A549 (cell line): ENCODE measurements at regions not wholly inside any gene's neighbourhood (a gene's known extent, or its start where the extent isn't known, plus 50 kb on each side); places are given as distances from the start of the nearest gene placed in this dataset.

ENCODE experiments used
- ATAC-seq, 2 experiments: fragments of 200-7000 bp in 1 of 2; fragments of >200 bp in 1 of 2; cut with Nextera tagmentation in 1 of 2; cut with Tn5 transposase in 1 of 2; 3 replicates each; pipeline versions ENCODE4 v1.8.0 to v1.9.1; 2018 to 2020; ENCODE audit warnings: mild to moderate bottlenecking in 1 of 2, moderate library complexity in 1 of 2
- CTCF ChIA-PET: fragments of 300-600 bp; sonication (Branson Sonifier 250); formaldehyde crosslinking; extraction: SDS; loops from one replicate; lab custom pipeline; 2021; ENCODE audit warnings: antibody characterized with exemption, inconsistent platforms; lab: Yijun Ruan, JAX
- POLR2A ChIA-PET: fragments of 350-600 bp; formaldehyde crosslinking; extraction: SDS; loops from one replicate; lab custom pipeline; 2021; ENCODE audit warnings: antibody characterized with exemption, inconsistent platforms; lab: Yijun Ruan, JAX
- DNase-seq, 2 experiments: peaks; one replicate each; pipeline versions ENCODE4 v3.0.0 to v3.0.0-alpha.2; 2011 to 2016; ENCODE audit warnings: low read depth in 1 of 2, low spot score in 1 of 2
- FAIRE-seq: peaks from 2 replicates; lab custom pipeline; 2011; peaks lifted over from hg19 to GRCh38; lab: Jason Lieb, UNC
- H3K27ac ChIP-seq, 2 experiments: fragments of >200 bp; sonication (Bioruptor Twin); formaldehyde crosslinking; 3 replicates each; pipeline ENCODE4 v1.5.1; 2016 to 2017
- H3K4me1 ChIP-seq: fragments of >200 bp; sonication (Bioruptor Twin); formaldehyde crosslinking; 3 replicates; pipeline ENCODE4 v1.6.1; 2016
- H3K4me2 ChIP-seq: fragments of >200 bp; sonication (Bioruptor Twin); formaldehyde crosslinking; 3 replicates; pipeline ENCODE4 v1.6.1; 2016
- H3K4me3 ChIP-seq: fragments of >200 bp; sonication (Bioruptor Twin); formaldehyde crosslinking; 3 replicates; pipeline ENCODE4 v1.5.1; 2016
- H3K9me3 ChIP-seq: fragments of >200 bp; sonication (Bioruptor Twin); formaldehyde crosslinking; 3 replicates; pipeline ENCODE4 v1.6.1; 2016
- BCL3 ChIP-seq: fragments of >200 bp; sonication (Bioruptor Twin); formaldehyde crosslinking; IDR thresholded peaks from 3 replicates; pipeline ENCODE4 v1.6.1; 2016
- CBX8 ChIP-seq: fragments of 200-600 bp; sonication (generic); IDR thresholded peaks from 2 replicates; pipeline ENCODE4 v1.6.1; 2016
- E2F6 ChIP-seq: IDR thresholded peaks from 2 replicates; pipeline ENCODE4 v1.6.1; 2012; ENCODE audit warnings: low read depth, borderline replicate concordance
- EHF ChIP-seq: fragments of 250-450 bp; sonication (Bioruptor Pico); IDR thresholded peaks from 2 replicates; pipeline ENCODE4 v1.5.0; 2020; ENCODE audit warnings: mild to moderate bottlenecking
- ESRRA ChIP-seq: fragments of 150-350 bp; IDR thresholded peaks from 2 replicates; pipeline ENCODE4 v1.6.1; 2014; ENCODE audit warnings: mild to moderate bottlenecking, low read length, borderline replicate concordance
- FOSB ChIP-seq: fragments of 250-450 bp; sonication (Bioruptor Pico); IDR thresholded peaks from 2 replicates; pipeline ENCODE4 v1.5.0; 2020; ENCODE audit warnings: mild to moderate bottlenecking, moderate library complexity
- HOXA7 ChIP-seq: fragments of 250-450 bp; sonication (Bioruptor Pico); IDR thresholded peaks from 2 replicates; pipeline ENCODE4 v1.5.0; 2020; ENCODE audit warnings: mild to moderate bottlenecking, moderate library complexity
- HOXB13 ChIP-seq: fragments of 250-450 bp; sonication (Bioruptor Pico); IDR thresholded peaks from 2 replicates; pipeline ENCODE4 v1.5.0; 2020; ENCODE audit warnings: low read depth, mild to moderate bottlenecking, moderate library complexity
- MAZ ChIP-seq: fragments of 150-350 bp; IDR thresholded peaks from 2 replicates; pipeline ENCODE4 v1.6.1; 2014; ENCODE audit warnings: antibody characterized with exemption, low read depth, low read length, borderline replicate concordance
- MYC ChIP-seq: IDR thresholded peaks from 2 replicates; pipeline ENCODE4 v1.6.1; 2012; ENCODE audit warnings: mild to moderate bottlenecking, inconsistent platforms, low read length, improper control_type of control experiment, borderline replicate concordance
- NR3C1 ChIP-seq: fragments of >200 bp; sonication (Bioruptor Twin); formaldehyde crosslinking; IDR thresholded peaks from 3 replicates; pipeline ENCODE4 v1.6.1; 2017
- PBX3 ChIP-seq: IDR thresholded peaks from 2 replicates; pipeline ENCODE4 v1.6.1; 2012
- POLR2AphosphoS2 ChIP-seq: conservative IDR thresholded peaks from 2 replicates; pipeline ENCODE4 v1.6.1; 2012; ENCODE audit warnings: low read length, improper control_type of control experiment, inconsistent platforms
- RARB ChIP-seq: fragments of 250-450 bp; sonication (Bioruptor Pico); IDR thresholded peaks from 2 replicates; pipeline ENCODE4 v1.8.0; 2021; ENCODE audit warnings: mild to moderate bottlenecking, moderate library complexity
- RCOR1 ChIP-seq: fragments of 150-350 bp; IDR thresholded peaks from 2 replicates; pipeline ENCODE4 v1.6.1; 2014; ENCODE audit warnings: antibody characterized with exemption, low read length, low read depth
- RFX5 ChIP-seq: fragments of 450-650 bp; IDR thresholded peaks from 2 replicates; pipeline ENCODE4 v1.7.1; 2014; ENCODE audit warnings: antibody characterized with exemption, mild to moderate bottlenecking, moderate library complexity
- SMC3 ChIP-seq: fragments of >200 bp; sonication (Bioruptor Twin); formaldehyde crosslinking; IDR thresholded peaks from 3 replicates; pipeline ENCODE4 v1.6.1; 2018; ENCODE audit warnings: inconsistent platforms
- ZSCAN20 ChIP-seq: fragments of 250-450 bp; sonication (Bioruptor Pico); IDR thresholded peaks from 2 replicates; pipeline ENCODE4 v1.8.0; 2022; ENCODE audit warnings: mild to moderate bottlenecking, moderate library complexity
- WGBS: methylation state at CpG from one replicate; pipeline ENCODE4 v1.1.6; 2017; ENCODE audit errors: missing lambda C conversion rate; 5-methylcytosine and 5-hydroxymethylcytosine counted together
- TF ChIP-seq, protein P1 (sequence below): IDR thresholded peaks from 2 replicates; pipeline ENCODE4 v1.6.1; 2012
- TF ChIP-seq, protein P2 (sequence below): fragments of >200 bp; sonication (Bioruptor Twin); formaldehyde crosslinking; IDR thresholded peaks from 2 replicates; pipeline ENCODE4 v1.6.1; 2016
- TF ChIP-seq, protein P3 (sequence below): fragments of 250-450 bp; sonication (Bioruptor Pico); IDR thresholded peaks from 2 replicates; pipeline ENCODE4 v1.5.0; 2020; ENCODE audit warnings: low read depth, mild to moderate bottlenecking, moderate library complexity
- TF ChIP-seq, protein P4 (sequence below): fragments of 250-450 bp; sonication (Bioruptor Pico); IDR thresholded peaks from 2 replicates; pipeline ENCODE4 v1.5.0; 2021; ENCODE audit warnings: mild to moderate bottlenecking, moderate library complexity, borderline replicate concordance

- TF ChIP-seq BCL3, result no peak
Observed at GRCh38 chr6:21395121-21395520, 198.4 kb upstream of the SOX4 start (continued).

- no peak for ATAC-seq
- Histone ChIP-seq H3K27ac (no peak overlapping the region), H3K4me2 (no peak overlapping the region), H3K4me3 (no peak overlapping the region), H3K4me1 (no peaks in the 10 kb centered on the region), H3K9me3 (no peaks in the 10 kb centered on the region)
- CTCF ChIA-PET, result no interaction called here
- TF ChIP-seq, protein P1, sequence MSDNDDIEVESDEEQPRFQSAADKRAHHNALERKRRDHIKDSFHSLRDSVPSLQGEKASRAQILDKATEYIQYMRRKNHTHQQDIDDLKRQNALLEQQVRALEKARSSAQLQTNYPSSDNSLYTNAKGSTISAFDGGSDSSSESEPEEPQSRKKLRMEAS, result no peak
- no peak for FAIRE-seq
- no peak for DNase-seq
- POLR2A ChIA-PET, result no interaction called here
Observed at GRCh38 chr6:21396313-21396712, 197.2 kb upstream of the SOX4 start.

- CTCF ChIA-PET, result no interaction called here
- H3K4me1 ChIP-seq, result no peaks in the 10 kb centered on the region
- WGBS, result 71% methylated on average over 10 of the region's 10 CpGs
- POLR2A ChIA-PET, result no interaction called here
- H3K4me3 ChIP-seq, result no peak overlapping the region
- no peaks in the 10 kb centered on the region for H3K9me3 ChIP-seq
- ATAC-seq (no peak), FAIRE-seq (no peak), DNase-seq (no peak)
- no peak overlapping the region for H3K27ac ChIP-seq
- H3K4me2 ChIP-seq, result no peak overlapping the region
- TF ChIP-seq RARB (no peak), ESRRA (no peak), HOXB13 (no peak), EHF (no peak), E2F6 (no peak), RCOR1 (no peak), HOXA7 (CRISPR knock-in tag) (no peak), SMC3 (no peak), RFX5 (no peak), MYC (no peak), PBX3 (no peak), FOSB (CRISPR knock-in tag) (no peak), ZSCAN20 (CRISPR knock-in tag) (no peak), POLR2AphosphoS2 (no peak), MAZ (no peak), NR3C1 (no peak), CBX8 (no peak)
- TF ChIP-seq, protein P2, sequence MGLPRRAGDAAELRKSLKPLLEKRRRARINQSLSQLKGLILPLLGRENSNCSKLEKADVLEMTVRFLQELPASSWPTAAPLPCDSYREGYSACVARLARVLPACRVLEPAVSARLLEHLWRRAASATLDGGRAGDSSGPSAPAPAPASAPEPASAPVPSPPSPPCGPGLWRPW, result no peak
- TF ChIP-seq, protein P3, sequence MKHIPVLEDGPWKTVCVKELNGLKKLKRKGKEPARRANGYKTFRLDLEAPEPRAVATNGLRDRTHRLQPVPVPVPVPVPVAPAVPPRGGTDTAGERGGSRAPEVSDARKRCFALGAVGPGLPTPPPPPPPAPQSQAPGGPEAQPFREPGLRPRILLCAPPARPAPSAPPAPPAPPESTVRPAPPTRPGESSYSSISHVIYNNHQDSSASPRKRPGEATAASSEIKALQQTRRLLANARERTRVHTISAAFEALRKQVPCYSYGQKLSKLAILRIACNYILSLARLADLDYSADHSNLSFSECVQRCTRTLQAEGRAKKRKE (CRISPR knock-in tag), result no peak
- TF ChIP-seq, protein P4, sequence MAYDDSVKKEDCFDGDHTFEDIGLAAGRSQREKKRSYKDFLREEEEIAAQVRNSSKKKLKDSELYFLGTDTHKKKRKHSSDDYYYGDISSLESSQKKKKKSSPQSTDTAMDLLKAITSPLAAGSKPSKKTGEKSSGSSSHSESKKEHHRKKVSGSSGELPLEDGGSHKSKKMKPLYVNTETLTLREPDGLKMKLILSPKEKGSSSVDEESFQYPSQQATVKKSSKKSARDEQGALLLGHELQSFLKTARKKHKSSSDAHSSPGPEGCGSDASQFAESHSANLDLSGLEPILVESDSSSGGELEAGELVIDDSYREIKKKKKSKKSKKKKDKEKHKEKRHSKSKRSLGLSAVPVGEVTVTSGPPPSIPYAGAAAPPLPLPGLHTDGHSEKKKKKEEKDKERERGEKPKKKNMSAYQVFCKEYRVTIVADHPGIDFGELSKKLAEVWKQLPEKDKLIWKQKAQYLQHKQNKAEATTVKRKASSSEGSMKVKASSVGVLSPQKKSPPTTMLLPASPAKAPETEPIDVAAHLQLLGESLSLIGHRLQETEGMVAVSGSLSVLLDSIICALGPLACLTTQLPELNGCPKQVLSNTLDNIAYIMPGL (CRISPR knock-in tag), result no peak
Observed at GRCh38 chr6:21398741-21399325, 194.7 kb upstream of the SOX4 start.
